GM12865 (cell line): ENCODE measurements at regions not wholly inside any gene's neighbourhood (a gene's known extent, or its start where the extent isn't known, plus 50 kb on each side); places are given as distances from the start of the nearest gene placed in this dataset.

Source experiments
- DNase-seq: peaks from one replicate; pipeline ENCODE4 v3.0.0; 2010; ENCODE audit warnings: low read depth
- H3K4me3 ChIP-seq: 2 replicates; pipeline ENCODE4 v1.5.1; 2011; ENCODE audit warnings: mild to moderate bottlenecking, low read depth, low read length, control low read depth
- CTCF ChIP-seq: IDR thresholded peaks from 2 replicates; pipeline ENCODE4 v1.5.1; 2011; ENCODE audit warnings: low read length, control low read depth, low read depth, inconsistent platforms; ENCODE audit not compliant: insufficient read depth; ENCODE audit errors: missing control alignments

- H3K4me3 ChIP-seq: no peak overlapping the region
- DNase-seq: no peak
- TF ChIP-seq CTCF: no peak
Measured at GRCh38 chr6:50922579-50923525, 104.2 kb downstream of the TFAP2B start.

- no peak for DNase-seq
- TF ChIP-seq CTCF: no peak
- H3K4me3 ChIP-seq: no peak overlapping the region
Measured at GRCh38 chr6:50924758-50925157, 106.1 kb downstream of the TFAP2B start.

- no peak for DNase-seq
- H3K4me3 ChIP-seq: no peak overlapping the region
- TF ChIP-seq CTCF: no peak
Measured at GRCh38 chr6:50925548-50925947, 106.9 kb downstream of the TFAP2B start.

GRCh38 chr6:50925981-50926380 is 107.3 kb downstream of the TFAP2B start:
- TF ChIP-seq CTCF: no peak
- no peak for DNase-seq
- no peak overlapping the region for H3K4me3 ChIP-seq

- DNase-seq: no peak
- H3K4me3 ChIP-seq: no peak overlapping the region
- no peak for TF ChIP-seq CTCF
Measured at GRCh38 chr6:50927800-50928199, 109.1 kb downstream of the TFAP2B start.

- no peak for TF ChIP-seq CTCF
- no peak for DNase-seq
Measured at GRCh38 chr6:50929323-50929722, 110.7 kb downstream of the TFAP2B start.

GRCh38 chr6:50935442-50935841 is 116.8 kb downstream of the TFAP2B start:
- H3K4me3 ChIP-seq: no peak overlapping the region
- TF ChIP-seq CTCF: no peak
- DNase-seq: no peak

More at GRCh38 chr6:50929323-50929722, 110.7 kb downstream of the TFAP2B start:
- H3K4me3 ChIP-seq: no peak overlapping the region
